Ishikawa (cell line): ENCODE measurements at regions not wholly inside any gene's neighbourhood (a gene's known extent, or its start where the extent isn't known, plus 50 kb on each side); places are given as distances from the start of the nearest gene placed in this dataset.

Experiments
- CEBPB ChIP-seq: IDR thresholded peaks from 2 replicates; pipeline ENCODE4 v1.6.1; 2012
- EGR1 ChIP-seq: IDR thresholded peaks from 2 replicates; pipeline ENCODE4 v1.6.1; 2012
- EP300 ChIP-seq: IDR thresholded peaks from 2 replicates; pipeline ENCODE4 v1.6.1; 2012; ENCODE audit warnings: borderline replicate concordance
- NFIC ChIP-seq: IDR thresholded peaks from 2 replicates; pipeline ENCODE4 v1.6.1; 2012
- TAF1 ChIP-seq: IDR thresholded peaks from 2 replicates; pipeline ENCODE4 v1.6.1; 2012; ENCODE audit warnings: low read depth, mild to moderate bottlenecking
- TCF12 ChIP-seq: IDR thresholded peaks from 2 replicates; pipeline ENCODE4 v1.6.1; 2012; ENCODE audit warnings: low read depth
- TEAD4 ChIP-seq: IDR thresholded peaks from 2 replicates; pipeline ENCODE4 v1.6.1; 2012
- TF ChIP-seq, protein P1 (sequence below): IDR thresholded peaks from 2 replicates; pipeline ENCODE4 v1.6.1; 2012

DNA sequence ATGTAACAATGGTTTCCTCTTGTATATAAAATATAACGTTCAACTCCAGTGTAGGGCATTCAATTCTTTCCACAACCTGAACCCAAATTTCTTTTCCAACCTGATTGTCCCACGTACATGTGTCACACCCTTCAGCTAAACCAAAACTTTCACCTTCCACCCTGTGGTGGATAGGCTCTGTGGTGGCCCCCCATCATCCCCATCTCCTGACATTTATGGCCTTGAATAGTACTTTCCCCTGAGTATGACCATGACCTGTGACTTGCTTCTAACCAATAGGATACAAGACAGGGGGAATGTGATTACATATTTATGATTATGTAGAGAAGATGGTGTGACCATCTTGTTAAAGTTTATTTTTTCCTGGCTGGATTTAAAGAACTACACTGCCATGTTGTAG, 377.0 kb downstream of the PTPRC start:
- TF ChIP-seq EP300 = no peak
- TF ChIP-seq TEAD4 = no peak
- TF ChIP-seq, protein P1, sequence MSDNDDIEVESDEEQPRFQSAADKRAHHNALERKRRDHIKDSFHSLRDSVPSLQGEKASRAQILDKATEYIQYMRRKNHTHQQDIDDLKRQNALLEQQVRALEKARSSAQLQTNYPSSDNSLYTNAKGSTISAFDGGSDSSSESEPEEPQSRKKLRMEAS = no peak
- no peak for TF ChIP-seq CEBPB
- TF ChIP-seq NFIC = no peak
- no peak for TF ChIP-seq TAF1
- no peak for TF ChIP-seq EGR1
- TF ChIP-seq TCF12 = no peak
